Inflammatory macrophage (primary cell): ENCODE measurements at regions not wholly inside any gene's neighbourhood (a gene's known extent, or its start where the extent isn't known, plus 50 kb on each side); places are given as distances from the start of the nearest gene placed in this dataset.

Experiments
- DNase-seq, 2 donors: peaks; one replicate each; pipeline ENCODE4 v3.0.0-alpha.2; 2020 to 2022

DNA sequence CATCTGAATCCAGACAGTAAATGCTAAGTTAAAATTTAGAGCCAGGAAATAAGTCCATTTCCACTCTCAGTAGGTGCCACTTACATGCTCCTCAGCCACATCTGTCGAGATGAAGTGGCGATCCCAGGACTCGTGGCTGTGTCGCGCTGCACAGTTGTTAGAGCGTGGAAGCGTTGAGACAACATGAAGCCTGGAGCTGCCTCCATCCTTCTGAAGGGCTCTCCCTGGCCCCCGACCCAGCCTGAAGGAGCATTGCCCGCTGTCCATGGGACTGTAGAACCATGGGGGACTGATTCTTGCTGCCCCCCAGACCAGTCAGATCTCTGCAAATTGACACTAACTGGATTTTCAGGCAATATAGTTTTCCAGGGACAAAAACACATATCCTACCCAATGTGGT is 58.9 kb downstream of the IRX1 start:
- DNase-seq, result no peak

- DNase-seq, result no peak
Observed at GRCh38 chr5:3656803-3657202, 61.2 kb downstream of the IRX1 start.

- no peak for DNase-seq
Observed at GRCh38 chr5:3657364-3658022, 61.9 kb downstream of the IRX1 start.

- DNase-seq, result no peak
Observed at GRCh38 chr5:3658929-3659328, 63.3 kb downstream of the IRX1 start.

DNA sequence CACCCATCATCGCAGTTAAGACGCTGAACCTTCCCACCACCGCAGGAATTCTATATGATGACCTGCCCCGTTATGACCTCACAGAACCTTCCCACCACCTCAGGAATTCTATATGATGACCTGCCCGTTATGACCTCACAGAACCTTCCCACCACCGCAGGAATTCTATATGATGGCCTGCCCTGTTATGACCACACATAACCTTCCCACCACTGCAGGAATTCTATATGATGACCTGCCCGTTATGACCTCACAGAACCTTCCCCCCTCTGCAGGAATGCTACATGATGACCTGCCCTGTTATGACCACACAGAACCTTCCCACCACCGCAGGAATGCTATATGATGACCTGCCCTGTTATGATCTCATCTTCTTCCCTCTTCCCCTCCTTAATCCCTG is 64.3 kb downstream of the IRX1 start:
- DNase-seq, result no peak

- no peak for DNase-seq
Observed at GRCh38 chr5:3660630-3661029, 65.0 kb downstream of the IRX1 start.

DNA sequence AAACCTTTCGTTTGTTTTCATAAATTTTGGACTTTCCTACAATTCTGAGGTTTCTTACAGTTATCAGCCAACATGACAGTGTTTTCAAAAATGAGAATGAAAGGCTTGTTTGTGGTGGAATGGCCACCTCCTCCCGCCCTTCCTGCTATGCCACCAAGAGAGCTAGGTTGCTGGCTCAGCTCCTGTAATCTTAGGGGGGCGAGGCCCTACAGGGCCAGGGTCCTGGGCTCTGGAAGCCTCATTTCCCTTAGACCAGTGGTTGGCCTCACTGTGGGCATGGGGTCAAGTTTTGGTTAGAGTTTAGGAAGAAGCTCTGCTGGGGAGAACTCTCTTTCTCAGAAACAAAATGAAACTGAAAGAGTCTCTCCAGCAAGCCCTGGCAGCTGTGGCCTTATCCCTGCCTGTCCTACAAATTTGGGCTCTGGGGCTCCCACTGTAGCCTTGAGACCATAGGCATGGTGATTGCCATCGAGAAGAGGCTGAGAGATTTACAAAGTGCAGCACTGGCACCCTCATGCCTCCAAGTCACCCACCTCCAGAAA is 66.2 kb downstream of the IRX1 start:
- no peak for DNase-seq

GRCh38 chr5:3662344-3662743 is 66.7 kb downstream of the IRX1 start:
- DNase-seq, result no peak

DNA sequence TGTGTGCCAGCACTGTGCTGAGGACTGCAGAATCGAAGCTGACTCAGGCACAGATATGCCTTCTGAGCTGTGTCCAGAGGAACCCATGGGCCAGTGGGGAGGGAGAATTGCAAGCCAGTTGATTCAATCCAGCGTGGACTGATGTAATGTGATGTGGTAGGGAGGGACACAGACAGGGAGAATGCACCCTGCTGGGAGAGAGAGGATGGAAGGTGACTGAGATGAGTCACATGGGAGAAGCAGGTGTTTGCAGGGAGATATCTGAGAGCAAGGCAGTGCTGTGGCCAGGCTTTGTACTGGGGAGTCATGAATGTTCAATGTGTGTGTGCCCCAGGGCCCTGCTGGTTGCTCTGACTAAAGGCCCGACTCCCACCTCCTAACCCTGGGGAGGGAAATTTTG is 75.7 kb downstream of the IRX1 start:
- DNase-seq, result no peak

DNA sequence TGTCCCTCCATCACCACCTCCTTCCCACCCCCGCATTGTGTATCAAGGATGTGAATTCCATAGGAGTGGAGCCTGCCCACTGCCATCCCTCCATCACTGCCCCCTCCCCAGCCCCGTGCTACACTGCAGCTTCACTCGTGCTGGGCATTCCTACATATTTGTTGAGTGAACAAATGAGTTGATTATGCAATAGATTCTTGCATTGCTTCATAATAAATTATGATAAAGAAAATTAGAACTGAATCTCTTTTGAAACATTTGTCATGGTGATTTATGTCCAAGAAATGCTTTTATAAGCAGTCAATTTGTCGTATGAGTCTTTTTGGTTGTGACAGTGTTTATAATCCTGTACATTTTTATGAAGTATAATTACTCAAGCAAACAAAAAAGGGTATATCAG is 83.2 kb downstream of the IRX1 start:
- no peak for DNase-seq

DNA sequence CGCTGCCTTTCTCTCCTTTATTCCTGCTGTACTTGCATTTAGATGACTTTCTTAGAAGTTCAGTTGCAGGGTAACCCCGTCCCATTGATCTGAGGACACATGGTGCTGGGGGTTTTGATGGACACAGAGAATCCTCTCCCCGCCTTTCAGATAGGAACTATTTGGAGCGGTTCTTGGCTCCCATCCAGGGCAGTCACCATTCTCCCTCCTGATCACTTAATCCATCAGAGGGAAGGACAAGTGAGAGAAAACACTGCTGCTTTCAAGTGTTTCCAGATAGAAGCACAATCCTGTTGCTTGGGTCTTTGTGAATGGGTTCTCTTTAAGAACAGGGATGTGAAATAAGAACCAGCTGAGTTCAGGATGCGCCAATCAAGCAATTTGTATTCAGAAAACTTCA is 85.2 kb downstream of the IRX1 start:
- no peak for DNase-seq

DNA sequence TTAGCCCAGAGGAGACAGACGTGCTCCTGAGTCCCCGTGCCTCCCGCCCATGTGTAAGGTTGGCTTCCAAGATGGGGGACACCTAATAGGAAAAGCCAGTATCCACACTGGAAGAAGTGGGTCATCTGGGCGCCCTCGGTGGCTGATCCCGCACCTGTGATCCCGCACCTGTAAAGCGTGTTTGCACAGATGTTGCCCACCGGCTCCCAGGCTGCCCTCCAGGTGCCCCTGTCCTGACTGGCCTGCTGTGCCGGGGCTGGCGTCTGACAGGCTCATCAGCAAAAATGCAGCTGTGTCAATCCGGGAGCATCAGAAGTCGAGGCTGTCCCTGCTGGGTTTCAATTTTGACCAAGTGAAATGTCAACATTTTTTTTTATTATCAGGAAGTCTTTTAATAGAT is 88.5 kb downstream of the IRX1 start:
- DNase-seq, result no peak

GRCh38 chr5:3684771-3685354 is 89.2 kb downstream of the IRX1 start:
- DNase-seq, result no peak

DNA sequence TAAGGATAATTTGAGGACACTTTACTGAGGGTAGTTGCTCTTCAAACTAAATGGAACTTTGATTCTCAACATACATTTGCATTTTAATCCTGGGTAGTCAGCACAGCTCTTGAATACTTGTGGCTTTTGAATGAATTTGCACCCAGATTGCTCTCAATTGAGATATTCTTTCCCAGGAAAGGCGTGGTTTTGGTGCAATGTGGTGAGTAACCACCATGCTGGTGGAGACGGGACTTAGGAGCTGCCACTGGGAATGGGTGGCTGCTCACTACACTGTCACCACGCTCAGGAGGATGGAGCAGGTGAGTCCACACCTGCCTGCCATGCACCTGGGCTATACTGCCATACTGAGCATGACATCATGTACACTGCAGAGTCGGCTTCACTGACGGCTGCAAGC is 99.2 kb downstream of the IRX1 start:
- no peak for DNase-seq

DNA sequence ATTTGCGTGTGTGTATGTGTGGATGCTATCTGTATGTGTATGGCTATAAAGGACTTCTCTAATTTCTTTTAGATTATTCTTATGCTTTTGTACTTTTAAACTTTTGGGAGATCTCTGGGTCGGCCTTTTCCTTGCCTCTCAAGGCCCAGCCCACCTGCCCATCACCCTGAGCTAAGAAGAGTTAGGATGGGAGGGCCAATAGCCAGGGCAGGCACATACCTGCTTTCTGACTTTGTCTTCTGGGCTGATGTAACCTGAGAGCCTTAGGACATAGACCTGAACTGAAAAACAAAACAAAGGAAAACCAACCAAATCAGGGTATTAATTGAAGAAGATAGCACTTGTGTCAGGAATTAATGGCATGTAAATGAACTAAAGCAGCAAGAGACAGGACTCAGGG is 100.2 kb downstream of the IRX1 start:
- DNase-seq, result no peak

- DNase-seq, result no peak
Observed at GRCh38 chr5:3698412-3698811, 102.8 kb downstream of the IRX1 start.

DNA sequence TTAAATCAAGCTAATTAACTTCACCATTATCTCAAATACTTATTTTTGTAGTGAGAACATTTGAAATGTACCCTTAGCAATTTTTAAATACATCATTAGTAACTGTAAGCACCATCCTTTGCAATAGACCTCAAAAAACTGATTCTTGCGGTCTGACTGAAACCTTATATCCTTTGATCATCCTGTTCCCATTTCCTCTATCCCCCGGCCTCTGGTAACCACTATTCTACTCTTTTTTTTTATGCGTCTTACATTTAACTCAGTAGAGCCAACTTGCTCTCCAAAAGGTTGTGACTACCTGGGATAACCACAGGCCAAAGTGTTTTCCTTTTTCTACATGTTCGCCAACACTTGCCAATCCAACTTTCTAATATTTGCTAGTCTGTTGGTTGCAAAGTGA is 106.1 kb downstream of the IRX1 start:
- DNase-seq, result no peak

DNA sequence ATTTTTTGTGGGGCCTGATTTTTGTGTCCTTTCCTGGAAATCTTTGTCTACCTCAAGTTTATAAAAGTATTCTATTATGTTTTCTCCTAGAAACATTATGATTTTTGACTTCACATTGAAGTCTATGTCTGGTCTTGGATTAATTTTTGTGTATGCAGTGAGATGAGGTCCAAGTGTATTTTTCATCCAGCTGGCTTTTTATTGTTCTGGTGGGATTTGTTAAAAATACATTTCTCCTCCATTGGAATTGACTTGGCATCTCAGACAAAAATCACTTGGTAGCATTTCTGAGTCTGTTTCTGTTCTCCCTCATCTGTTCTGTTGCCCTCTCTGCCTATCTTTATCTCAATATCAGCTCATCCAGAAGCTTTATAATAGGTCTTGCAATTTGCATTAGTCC is 109.0 kb downstream of the IRX1 start:
- no peak for DNase-seq

- DNase-seq, result no peak
Observed at GRCh38 chr5:3709068-3709716, 113.6 kb downstream of the IRX1 start.

DNA sequence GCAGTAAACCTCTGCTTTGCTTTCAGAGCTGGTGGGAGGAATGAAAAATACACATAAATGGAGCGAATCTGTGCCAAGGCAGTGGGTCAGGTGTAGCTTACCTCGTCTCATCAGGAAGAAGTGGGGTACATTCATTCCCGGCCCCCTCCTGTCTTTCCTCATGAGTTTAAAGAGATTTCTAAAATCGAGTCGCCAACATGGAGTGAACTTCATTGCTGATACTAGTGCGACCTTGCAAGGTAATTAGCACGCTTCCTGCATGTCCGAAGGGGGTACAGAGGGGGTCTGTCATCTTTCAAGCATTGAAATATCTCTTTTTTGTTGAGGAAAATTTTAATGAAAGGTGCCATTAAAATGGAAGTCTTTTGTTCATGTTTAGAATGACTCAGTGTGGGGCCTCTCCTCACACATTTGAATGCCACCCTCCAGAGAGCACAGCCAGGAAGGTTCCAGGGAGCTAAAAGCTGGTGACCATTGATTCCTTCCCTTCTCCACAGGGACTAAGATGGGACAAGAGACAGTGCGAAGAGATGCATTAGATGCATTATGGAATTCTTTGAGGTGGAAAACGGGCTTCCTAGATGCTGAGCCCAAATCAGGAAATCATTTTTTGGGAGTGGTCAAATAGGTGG is 114.2 kb downstream of the IRX1 start:
- DNase-seq, result no peak

- DNase-seq, result no peak
Observed at GRCh38 chr5:3715062-3715461, 119.4 kb downstream of the IRX1 start.

DNA sequence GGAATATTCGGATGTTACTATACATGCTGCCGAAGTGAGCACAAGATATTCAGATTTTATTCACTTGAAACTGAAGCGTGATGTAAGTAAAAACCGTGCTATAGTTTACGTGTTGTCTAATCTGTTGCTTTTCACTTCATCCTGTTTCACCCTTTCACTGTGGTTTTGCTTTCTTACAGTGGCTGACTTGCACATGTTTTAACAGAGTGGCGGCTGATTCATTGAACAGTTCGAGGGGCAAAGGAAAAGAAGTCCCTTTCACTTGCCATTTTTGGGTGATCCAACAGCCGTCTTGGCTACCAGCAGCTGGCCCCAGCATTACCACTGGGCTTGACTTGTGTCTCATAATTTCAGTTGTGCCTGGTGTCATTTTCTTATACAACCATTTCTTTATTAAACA is 134.0 kb downstream of the IRX1 start:
- no peak for DNase-seq

- DNase-seq, result no peak
Observed at GRCh38 chr5:3734632-3735031, 139.0 kb downstream of the IRX1 start.

- DNase-seq, result no peak
Observed at GRCh38 chr5:3736466-3736865, 140.8 kb downstream of the IRX1 start.
